HEK293T (cell line): ENCODE measurements at regions not wholly inside any gene's neighbourhood (a gene's known extent, or its start where the extent isn't known, plus 50 kb on each side); places are given as distances from the start of the nearest gene placed in this dataset.

Experiments
- ARNT ChIP-seq: fragments of 450-650 bp; IDR thresholded peaks from 2 replicates; pipeline ENCODE4 v1.6.1; 2017; ENCODE audit warnings: mild to moderate bottlenecking
- BHLHE40 ChIP-seq: fragments of 450-650 bp; IDR thresholded peaks from 2 replicates; pipeline ENCODE4 v1.6.1; 2016; ENCODE audit warnings: mild to moderate bottlenecking, moderate library complexity, borderline replicate concordance
- ELF4 ChIP-seq: fragments of 450-650 bp; IDR thresholded peaks from 2 replicates; pipeline ENCODE4 v1.6.1; 2017; ENCODE audit warnings: antibody characterized with exemption
- FOXK2 ChIP-seq: fragments of 450-650 bp; IDR thresholded peaks from 2 replicates; pipeline ENCODE4 v1.6.1; 2016; ENCODE audit warnings: mild to moderate bottlenecking
- FOXM1 ChIP-seq: fragments of 450-650 bp; IDR thresholded peaks from 2 replicates; pipeline ENCODE4 v1.6.1; 2017; ENCODE audit warnings: mild to moderate bottlenecking, borderline replicate concordance
- LEF1 ChIP-seq: fragments of 450-650 bp; IDR thresholded peaks from 2 replicates; pipeline ENCODE4 v1.6.1; 2017; ENCODE audit warnings: mild to moderate bottlenecking, borderline replicate concordance
- SP1 ChIP-seq: fragments of 450-650 bp; IDR thresholded peaks from 2 replicates; pipeline ENCODE4 v1.6.1; 2017
- ZNF384 ChIP-seq: fragments of 450-650 bp; IDR thresholded peaks from 2 replicates; pipeline ENCODE4 v1.6.1; 2016

- TF ChIP-seq BHLHE40 (no peak), FOXK2 (no peak), FOXM1 (no peak), ELF4 (no peak), LEF1 (no peak), ARNT (no peak), SP1 (no peak), ZNF384 (no peak)
These were observed 97.0 kb downstream of the NRN1 start for GRCh38 chr6:5909721-5910120.
